Breast epithelium (tissue), 4 donors: ENCODE measurements at regions not wholly inside any gene's neighbourhood (a gene's known extent, or its start where the extent isn't known, plus 50 kb on each side); places are given as distances from the start of the nearest gene placed in this dataset.

Experiments used
- DNase-seq, 2 donors: peaks; one replicate each; pipeline ENCODE4 v3.0.0-alpha.2; 2019; ENCODE audit warnings: low spot score in 2 of 2
- H3K27ac ChIP-seq, 2 donors: fragments of 200-600 bp; sonication (generic) in 1 of 2; one replicate each; pipeline ENCODE4 v1.5.1; 2016 to 2019; ENCODE audit warnings: mild to moderate bottlenecking in 1 of 2
- H3K27me3 ChIP-seq, 2 donors: fragments of 200-600 bp; sonication (generic) in 1 of 2; one replicate each; pipeline versions ENCODE4 v1.5.1 to v1.6.0; 2017 to 2019; ENCODE audit warnings: control low read depth in 1 of 2, mild to moderate bottlenecking in 1 of 2
- H3K36me3 ChIP-seq: fragments of 200-600 bp; one replicate; pipeline ENCODE4 v1.5.1; 2019
- H3K4me1 ChIP-seq, 2 donors: fragments of 200-600 bp; sonication (generic); one replicate each; pipeline ENCODE4 v1.5.1; 2016 to 2019; ENCODE audit warnings: control low read depth in 1 of 2
- H3K4me3 ChIP-seq, 3 donors: fragments of 200-600 bp; sonication (generic); 1 replicate in 2 of 3; 2 replicates in 1 of 3; pipeline ENCODE4 v1.5.1; 2016 to 2019; ENCODE audit warnings: mild to moderate bottlenecking in 3 of 3, moderate library complexity in 2 of 3
- H3K9me3 ChIP-seq, 2 donors: fragments of 200-600 bp; sonication (generic) in 1 of 2; one replicate each; pipeline ENCODE4 v1.5.1; 2016 to 2019; ENCODE audit warnings: control low read depth in 1 of 2
- CTCF ChIP-seq, 3 donors: fragments of 450-650 bp; IDR thresholded peaks; one replicate each; pipeline ENCODE4 v1.5.1; 2016 to 2017; ENCODE audit warnings: antibody characterized with exemption in 3 of 3, mild to moderate bottlenecking in 3 of 3, moderate library complexity in 3 of 3
- POLR2A ChIP-seq: fragments of 450-650 bp; IDR thresholded peaks from one replicate; pipeline ENCODE4 v1.6.1; 2016; ENCODE audit warnings: antibody characterized with exemption, mild to moderate bottlenecking, moderate library complexity
- POLR2AphosphoS5 ChIP-seq, 3 donors: sonication (generic); formaldehyde crosslinking; IDR thresholded peaks; one replicate each; pipeline ENCODE4 v1.6.1; 2017; ENCODE audit warnings: antibody characterized with exemption in 3 of 3
- intact Hi-C: fragments of 100-400 bp; cut with DNase I; formaldehyde crosslinking; loops from one replicate; pipeline ENCODE4 v1.15.1; 2023; ENCODE audit warnings: low total_unique reads

GRCh38 chr4:104860238-104861123, 286.2 kb upstream of the TET2 start:
- Histone ChIP-seq H3K4me1 (no peaks in the 10 kb centered on the region), H3K27ac (no peak overlapping the region), H3K4me3 (no peak overlapping the region), H3K9me3 (peaks cover 0 to 9% of the 10 kb centered on the region in 2 donors), H3K27me3 (no peaks in the 10 kb centered on the region), H3K36me3 (no peaks in the 10 kb centered on the region)
- DNase-seq, result peak in 1 of 2 donors; percentile 30
- intact Hi-C loops, result no loop called here
- TF ChIP-seq POLR2A (no peak), CTCF (IDR thresholded peaks at IDR 0.05) (peak; percentile 75 to 81 (median 77))

GRCh38 chr4:104866809-104867208, 279.9 kb upstream of the TET2 start:
- Histone ChIP-seq H3K27ac (no peak overlapping the region), H3K4me3 (no peak overlapping the region), H3K36me3 (no peaks in the 10 kb centered on the region), H3K27me3 (no peaks in the 10 kb centered on the region), H3K9me3 (peaks cover 0 to 9% of the 10 kb centered on the region in 2 donors), H3K4me1 (no peaks in the 10 kb centered on the region)
- intact Hi-C loops, result no loop called here
- no peak for DNase-seq
- TF ChIP-seq POLR2A (no peak), CTCF (IDR thresholded peaks at IDR 0.05) (no peak), POLR2AphosphoS5 (IDR thresholded peaks at IDR 0.05) (no peak)

- no peak overlapping the region for H3K4me3 ChIP-seq
- no peak overlapping the region for H3K27ac ChIP-seq
- intact Hi-C loops, result no loop called here
- no peak for TF ChIP-seq POLR2A
- no peak for TF ChIP-seq POLR2AphosphoS5 (IDR thresholded peaks at IDR 0.05)
- no peak for TF ChIP-seq CTCF (IDR thresholded peaks at IDR 0.05)
- H3K4me1 ChIP-seq, result no peaks in the 10 kb centered on the region
- no peaks in the 10 kb centered on the region for H3K36me3 ChIP-seq
- no peaks in the 10 kb centered on the region for H3K27me3 ChIP-seq
- no peaks in the 10 kb centered on the region for H3K9me3 ChIP-seq
- no peak for DNase-seq
Measured at GRCh38 chr4:104868533-104868932, 278.1 kb upstream of the TET2 start.

GRCh38 chr4:104868958-104869357, 277.7 kb upstream of the TET2 start:
- DNase-seq, result no peak
- intact Hi-C loops, result no loop called here
- no peaks in the 10 kb centered on the region for H3K9me3 ChIP-seq
- TF ChIP-seq POLR2AphosphoS5 (IDR thresholded peaks at IDR 0.05) (no peak), POLR2A (no peak), CTCF (IDR thresholded peaks at IDR 0.05) (no peak)
- H3K27ac ChIP-seq, result no peak overlapping the region
- no peak overlapping the region for H3K4me3 ChIP-seq
- H3K4me1 ChIP-seq, result no peaks in the 10 kb centered on the region
- H3K36me3 ChIP-seq, result no peaks in the 10 kb centered on the region
- H3K27me3 ChIP-seq, result no peaks in the 10 kb centered on the region

- Histone ChIP-seq H3K36me3 (no peaks in the 10 kb centered on the region), H3K4me3 (no peak overlapping the region), H3K27ac (no peak overlapping the region), H3K27me3 (no peaks in the 10 kb centered on the region), H3K4me1 (no peaks in the 10 kb centered on the region), H3K9me3 (no peaks in the 10 kb centered on the region)
- intact Hi-C loops, result no loop called here
- no peak for DNase-seq
- TF ChIP-seq CTCF (IDR thresholded peaks at IDR 0.05), result no peak
- TF ChIP-seq POLR2AphosphoS5 (IDR thresholded peaks at IDR 0.05), result no peak
- TF ChIP-seq POLR2A, result no peak
Measured at GRCh38 chr4:104869831-104870230, 276.8 kb upstream of the TET2 start.
